NCI-H1930 (cell line): ENCODE measurements at regions not wholly inside any gene's neighbourhood (a gene's known extent, or its start where the extent isn't known, plus 50 kb on each side); places are given as distances from the start of the nearest gene placed in this dataset.

ENCODE experiments used
- DNase-seq, 2 experiments: peaks; one replicate each; lab custom pipeline; 2025; lab: John Stamatoyannopoulos, UW

- DNase-seq, result no peak
Measured at GRCh38 chrX:95029571-95029970, 1355.6 kb downstream of the FAM133A start.

GRCh38 chrX:95040104-95040503 lies 1366.1 kb downstream of the FAM133A start:
- DNase-seq, result no peak

GRCh38 chrX:95044331-95044730 lies 1370.3 kb downstream of the FAM133A start:
- DNase-seq, result no peak

GRCh38 chrX:95055991-95056390 lies 1382.0 kb downstream of the FAM133A start:
- DNase-seq, result no peak

GRCh38 chrX:95056901-95057300 lies 1382.9 kb downstream of the FAM133A start:
- DNase-seq, result no peak

GRCh38 chrX:95057341-95057740 lies 1383.3 kb downstream of the FAM133A start:
- no peak for DNase-seq

- no peak for DNase-seq
Measured at GRCh38 chrX:95058815-95059214, 1384.8 kb downstream of the FAM133A start.

- no peak for DNase-seq
Measured at GRCh38 chrX:95059909-95060308, 1385.9 kb downstream of the FAM133A start.

- DNase-seq, result no peak
Measured at GRCh38 chrX:95063554-95063953, 1389.5 kb downstream of the FAM133A start.

GRCh38 chrX:95065151-95065550 lies 1391.1 kb downstream of the FAM133A start:
- DNase-seq, result no peak

GRCh38 chrX:95071052-95071451 lies 1397.0 kb downstream of the FAM133A start:
- no peak for DNase-seq

GRCh38 chrX:95071621-95072020 lies 1397.6 kb downstream of the FAM133A start:
- DNase-seq, result no peak

GRCh38 chrX:95076449-95076848 lies 1402.4 kb downstream of the FAM133A start:
- DNase-seq, result peak in 1 of 2 experiments; percentile 19

GRCh38 chrX:95101851-95102390 lies 1427.9 kb downstream of the FAM133A start:
- no peak for DNase-seq

- DNase-seq, result no peak
Measured at GRCh38 chrX:95117556-95117955, 1443.5 kb downstream of the FAM133A start.

GRCh38 chrX:95145848-95146490 lies 1472.0 kb downstream of the FAM133A start:
- no peak for DNase-seq

GRCh38 chrX:95152810-95153209 lies 1478.8 kb downstream of the FAM133A start:
- no peak for DNase-seq

- no peak for DNase-seq
Measured at GRCh38 chrX:95156566-95156965, 1482.6 kb downstream of the FAM133A start.
